BJ (cell line): ENCODE measurements at regions not wholly inside any gene's neighbourhood (a gene's known extent, or its start where the extent isn't known, plus 50 kb on each side); places are given as distances from the start of the nearest gene placed in this dataset.

Experiments used
- CTCF ChIA-PET: fragments of 350-600 bp; formaldehyde crosslinking; extraction: SDS; loops from one replicate; lab custom pipeline; 2021; ENCODE audit warnings: antibody characterized with exemption, inconsistent platforms; lab: Yijun Ruan, JAX
- POLR2A ChIA-PET: fragments of 300-600 bp; sonication (Branson Sonifier 250); formaldehyde crosslinking; extraction: SDS; loops from one replicate; lab custom pipeline; 2021; ENCODE audit warnings: antibody characterized with exemption; lab: Charles Lee
- DNase-seq: peaks from one replicate; pipeline ENCODE4 v3.0.0-alpha.2; 2011; ENCODE audit warnings: low read depth
- H3K27me3 ChIP-seq: 2 replicates; pipeline ENCODE4 v1.6.0; 2011; ENCODE audit warnings: low read length; ENCODE audit not compliant: control insufficient read depth, insufficient read depth
- H3K36me3 ChIP-seq: 2 replicates; pipeline ENCODE4 v1.5.1; 2011; ENCODE audit warnings: low read length; ENCODE audit not compliant: control insufficient read depth, insufficient read depth
- H3K4me3 ChIP-seq: 2 replicates; pipeline ENCODE4 v1.5.1; 2011; ENCODE audit warnings: low read depth, mild to moderate bottlenecking, control low read depth, low read length
- CTCF ChIP-seq: IDR thresholded peaks from 2 replicates; pipeline ENCODE4 v1.5.1; 2011; ENCODE audit warnings: low read depth, mild to moderate bottlenecking, control low read depth, inconsistent platforms, low read length, moderate library complexity; ENCODE audit not compliant: insufficient read depth

DNA sequence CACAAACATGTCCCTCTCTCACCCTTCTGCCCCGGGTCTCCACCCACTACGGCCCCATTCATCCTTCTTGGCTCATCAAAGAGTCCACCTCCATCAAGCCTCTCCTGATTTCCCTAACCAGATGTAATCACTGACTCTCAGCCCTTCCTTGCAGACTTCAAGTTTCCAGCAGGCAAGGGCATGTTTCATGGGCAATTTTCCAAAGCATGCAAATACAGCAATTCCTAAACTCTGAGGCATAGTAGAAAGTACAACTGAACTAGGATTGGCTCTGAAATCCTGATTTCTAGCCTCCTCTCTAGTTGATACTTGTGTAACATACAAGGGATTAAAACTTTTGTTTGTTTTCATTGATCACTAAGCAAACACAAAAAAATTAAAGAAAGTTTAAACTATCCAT, 109.1 kb upstream of the GADD45A start:
- ChIA-PET CTCF (no interaction called here), POLR2A (no interaction called here)

GRCh38 chr1:67576474-67576873, 108.5 kb upstream of the GADD45A start:
- DNase-seq, result no peak
- TF ChIP-seq CTCF, result no peak
- H3K36me3 ChIP-seq, result no peaks in the 10 kb centered on the region
- ChIA-PET POLR2A (no interaction called here), CTCF (interaction anchor here (0.6 kb wide), 1 partner anchor 739 kb away, joined by 3 read pairs; no protein-coding TSS in a partner anchor)
- no peak overlapping the region for H3K4me3 ChIP-seq
- no peaks in the 10 kb centered on the region for H3K27me3 ChIP-seq

More for the DNA sequence above, 109.1 kb upstream of the GADD45A start:
- TF ChIP-seq CTCF, result no peak
- no peak overlapping the region for H3K4me3 ChIP-seq
- H3K27me3 ChIP-seq, result no peaks in the 10 kb centered on the region
- DNase-seq, result peak; percentile 58
- no peaks in the 10 kb centered on the region for H3K36me3 ChIP-seq

GRCh38 chr1:67577646-67578045, 107.4 kb upstream of the GADD45A start:
- POLR2A ChIA-PET, result no interaction called here
- no peaks in the 10 kb centered on the region for H3K27me3 ChIP-seq
- no peak for DNase-seq
- H3K36me3 ChIP-seq, result no peaks in the 10 kb centered on the region
- CTCF ChIA-PET, result interaction anchor here (1.4 to 2.4 kb wide), 2 partner anchors 15 to 183 kb away, joined by 5 to 7 read pairs; no protein-coding TSS in a partner anchor
- no peak overlapping the region for H3K4me3 ChIP-seq
- TF ChIP-seq CTCF, result no peak

GRCh38 chr1:67578397-67579020, 106.5 kb upstream of the GADD45A start:
- no peak for DNase-seq
- Histone ChIP-seq H3K4me3 (no peak overlapping the region), H3K36me3 (no peaks in the 10 kb centered on the region), H3K27me3 (no peaks in the 10 kb centered on the region)
- POLR2A ChIA-PET, result no interaction called here
- TF ChIP-seq CTCF, result no peak
- CTCF ChIA-PET, result interaction anchor here (1.4 to 2.4 kb wide), 2 partner anchors 16 to 182 kb away, joined by 5 to 7 read pairs; no protein-coding TSS in a partner anchor

- TF ChIP-seq CTCF, result no peak
- no peak for DNase-seq
- Histone ChIP-seq H3K27me3 (no peaks in the 10 kb centered on the region), H3K36me3 (no peaks in the 10 kb centered on the region), H3K4me3 (no peak overlapping the region)
- ChIA-PET CTCF (interaction anchor here (1.0 to 2.4 kb wide), 2 partner anchors 11 to 181 kb away, joined by 3 to 7 read pairs; no protein-coding TSS in a partner anchor), POLR2A (no interaction called here)
Measured at GRCh38 chr1:67579623-67580394, 105.2 kb upstream of the GADD45A start.
